SU-DHL-6 (cell line): ENCODE measurements at regions not wholly inside any gene's neighbourhood (a gene's known extent, or its start where the extent isn't known, plus 50 kb on each side); places are given as distances from the start of the nearest gene placed in this dataset.

ENCODE experiments used
- EZH2phosphoT487 ChIP-seq: fragments of 200-600 bp; sonication (generic), shearing (Covaris generic); conservative IDR thresholded peaks from 2 replicates; pipeline ENCODE4 v1.6.1; 2018; ENCODE audit warnings: mild to moderate bottlenecking, antibody characterized with exemption, low read length, moderate library complexity, mixed read lengths
- TF ChIP-seq, protein P1 (sequence below): fragments of 200-600 bp; sonication (generic); IDR thresholded peaks from one replicate; pipeline ENCODE4 v1.5.1; 2017; ENCODE audit warnings: antibody characterized with exemption, mild to moderate bottlenecking, low read length, moderate library complexity; ENCODE audit not compliant: insufficient read depth, poor library complexity, severe bottlenecking

DNA sequence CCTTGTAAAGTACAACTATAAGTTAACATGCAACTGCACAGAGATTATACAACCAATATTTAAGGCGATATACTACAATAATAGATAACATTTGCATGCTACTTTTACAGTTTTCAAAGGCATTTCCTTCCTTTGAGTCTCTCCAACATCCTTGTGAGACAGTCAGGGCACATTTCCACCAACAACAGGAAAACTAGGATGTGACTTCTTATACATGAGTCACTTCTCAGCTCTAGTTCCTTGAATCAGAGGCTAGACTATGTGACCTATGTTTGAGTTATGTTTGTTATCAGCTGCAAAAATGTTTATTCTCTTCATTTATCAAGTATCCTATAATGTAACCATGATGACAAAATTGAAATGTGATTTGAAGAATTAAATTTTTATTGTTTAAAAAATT, 51.7 kb upstream of the TFAP2D start:
- TF ChIP-seq, protein P1, sequence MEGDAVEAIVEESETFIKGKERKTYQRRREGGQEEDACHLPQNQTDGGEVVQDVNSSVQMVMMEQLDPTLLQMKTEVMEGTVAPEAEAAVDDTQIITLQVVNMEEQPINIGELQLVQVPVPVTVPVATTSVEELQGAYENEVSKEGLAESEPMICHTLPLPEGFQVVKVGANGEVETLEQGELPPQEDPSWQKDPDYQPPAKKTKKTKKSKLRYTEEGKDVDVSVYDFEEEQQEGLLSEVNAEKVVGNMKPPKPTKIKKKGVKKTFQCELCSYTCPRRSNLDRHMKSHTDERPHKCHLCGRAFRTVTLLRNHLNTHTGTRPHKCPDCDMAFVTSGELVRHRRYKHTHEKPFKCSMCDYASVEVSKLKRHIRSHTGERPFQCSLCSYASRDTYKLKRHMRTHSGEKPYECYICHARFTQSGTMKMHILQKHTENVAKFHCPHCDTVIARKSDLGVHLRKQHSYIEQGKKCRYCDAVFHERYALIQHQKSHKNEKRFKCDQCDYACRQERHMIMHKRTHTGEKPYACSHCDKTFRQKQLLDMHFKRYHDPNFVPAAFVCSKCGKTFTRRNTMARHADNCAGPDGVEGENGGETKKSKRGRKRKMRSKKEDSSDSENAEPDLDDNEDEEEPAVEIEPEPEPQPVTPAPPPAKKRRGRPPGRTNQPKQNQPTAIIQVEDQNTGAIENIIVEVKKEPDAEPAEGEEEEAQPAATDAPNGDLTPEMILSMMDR: no peak
- TF ChIP-seq EZH2phosphoT487: no peak
